OCI-LY3 (cell line): ENCODE measurements at regions not wholly inside any gene's neighbourhood (a gene's known extent, or its start where the extent isn't known, plus 50 kb on each side); places are given as distances from the start of the nearest gene placed in this dataset.

Experiments
- H2AFZ ChIP-seq: fragments of 200-600, 300-600 bp; shearing (Covaris generic); 2 replicates; pipeline ENCODE4 v1.6.0; 2014; ENCODE audit warnings: antibody characterized with exemption, low read depth, low read length
- H3K27ac ChIP-seq: fragments of 200-600, 300-600 bp; sonication (generic); 2 replicates; pipeline ENCODE4 v1.5.1; 2014; ENCODE audit warnings: mild to moderate bottlenecking, low read length, moderate library complexity, mixed read lengths
- H3K27me3 ChIP-seq: fragments of 200-600, 300-600 bp; sonication (generic); 2 replicates; pipeline ENCODE4 v1.6.1; 2014; ENCODE audit warnings: low read depth, low read length, mixed read lengths
- H3K36me3 ChIP-seq: fragments of 200-600, 300-600 bp; sonication (generic); replicated peaks from 2 replicates; pipeline ENCODE3; 2014; ENCODE audit warnings: low read depth, low read length, mixed read lengths
- H3K4me1 ChIP-seq: fragments of 300-600, 200-600 bp; sonication (generic); 2 replicates; pipeline ENCODE4 v1.6.1; 2014; ENCODE audit warnings: low read length, mixed read lengths
- H3K4me2 ChIP-seq: fragments of 200-600, 300-600 bp; sonication (generic); 2 replicates; pipeline ENCODE4 v1.6.1; 2014; ENCODE audit warnings: low read length, mixed read lengths
- H3K4me3 ChIP-seq: fragments of 300-600, 200-600 bp; sonication (generic); 2 replicates; pipeline ENCODE4 v1.5.1; 2014; ENCODE audit warnings: antibody characterized with exemption, mild to moderate bottlenecking, low read length, moderate library complexity
- H3K79me2 ChIP-seq: fragments of 300-600, 200-600 bp; shearing (Covaris generic); 2 replicates; pipeline ENCODE4 v1.6.1; 2014; ENCODE audit warnings: mild to moderate bottlenecking, low read length, mixed read lengths
- H3K9ac ChIP-seq: fragments of 300-600, 200-600 bp; shearing (Covaris generic); 2 replicates; pipeline ENCODE4 v1.6.0; 2014; ENCODE audit warnings: mild to moderate bottlenecking, low read length, moderate library complexity
- H3K9me3 ChIP-seq: fragments of 200-600, 300-600 bp; shearing (Covaris generic); 2 replicates; pipeline ENCODE4 v1.6.1; 2014; ENCODE audit warnings: low read length, mixed read lengths; ENCODE audit not compliant: insufficient read depth
- H4K20me1 ChIP-seq: fragments of 200-600, 300-600 bp; sonication (generic); 2 replicates; pipeline ENCODE4 v1.6.1; 2016; ENCODE audit warnings: low read length, mixed read lengths; ENCODE audit not compliant: insufficient read depth
- EZH2phosphoT487 ChIP-seq: fragments of 200-600 bp; shearing (Covaris generic); IDR thresholded peaks from 2 replicates; pipeline ENCODE4 v1.6.1; 2018; ENCODE audit warnings: antibody characterized with exemption, mixed run types, low read depth
- TF ChIP-seq, protein P1 (sequence below): fragments of 200-600, 300-600 bp; sonication (generic); IDR thresholded peaks from 2 replicates; pipeline ENCODE4 v1.5.1; 2014; ENCODE audit warnings: antibody characterized with exemption, low read length, low read depth

DNA sequence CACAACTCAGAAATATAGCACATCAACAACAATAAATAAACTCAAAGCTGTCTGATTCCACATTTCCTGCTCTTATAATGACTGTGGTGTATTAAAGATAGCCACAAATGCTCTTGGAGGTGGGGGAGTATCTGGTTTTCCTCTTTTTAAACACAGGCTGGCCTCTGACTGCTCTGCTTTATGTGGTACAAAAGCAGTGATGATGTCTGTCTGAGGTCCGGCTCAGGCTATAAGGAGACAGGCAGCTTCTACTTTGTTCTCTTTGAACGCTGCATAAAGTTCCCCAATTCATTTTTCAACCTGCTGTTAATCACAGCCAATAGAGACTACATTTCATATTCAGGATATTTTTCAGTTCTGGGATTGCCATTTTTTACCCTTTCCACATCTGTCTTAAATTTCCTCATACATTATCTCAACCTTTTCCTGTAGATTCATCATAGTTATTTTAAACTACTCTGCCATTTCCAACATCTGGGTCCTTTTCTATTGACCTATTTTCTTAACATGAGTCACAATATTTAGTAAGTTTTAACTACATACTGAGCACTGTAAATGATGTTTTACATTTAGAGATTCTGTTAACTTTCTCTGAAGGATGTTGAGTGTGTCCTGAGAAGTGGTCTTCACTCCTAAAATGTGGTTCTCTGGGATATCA is 64.9 kb downstream of the CRPPA start:
- H3K36me3 ChIP-seq, result no peaks in the 10 kb centered on the region
- H3K9me3 ChIP-seq, result no peaks in the 10 kb centered on the region
- no peaks in the 10 kb centered on the region for H4K20me1 ChIP-seq
- H3K27me3 ChIP-seq, result no peaks in the 10 kb centered on the region
- no peaks in the 10 kb centered on the region for H3K79me2 ChIP-seq
- H3K27ac ChIP-seq, result no peak overlapping the region
- TF ChIP-seq EZH2phosphoT487, result no peak
- TF ChIP-seq, protein P1, sequence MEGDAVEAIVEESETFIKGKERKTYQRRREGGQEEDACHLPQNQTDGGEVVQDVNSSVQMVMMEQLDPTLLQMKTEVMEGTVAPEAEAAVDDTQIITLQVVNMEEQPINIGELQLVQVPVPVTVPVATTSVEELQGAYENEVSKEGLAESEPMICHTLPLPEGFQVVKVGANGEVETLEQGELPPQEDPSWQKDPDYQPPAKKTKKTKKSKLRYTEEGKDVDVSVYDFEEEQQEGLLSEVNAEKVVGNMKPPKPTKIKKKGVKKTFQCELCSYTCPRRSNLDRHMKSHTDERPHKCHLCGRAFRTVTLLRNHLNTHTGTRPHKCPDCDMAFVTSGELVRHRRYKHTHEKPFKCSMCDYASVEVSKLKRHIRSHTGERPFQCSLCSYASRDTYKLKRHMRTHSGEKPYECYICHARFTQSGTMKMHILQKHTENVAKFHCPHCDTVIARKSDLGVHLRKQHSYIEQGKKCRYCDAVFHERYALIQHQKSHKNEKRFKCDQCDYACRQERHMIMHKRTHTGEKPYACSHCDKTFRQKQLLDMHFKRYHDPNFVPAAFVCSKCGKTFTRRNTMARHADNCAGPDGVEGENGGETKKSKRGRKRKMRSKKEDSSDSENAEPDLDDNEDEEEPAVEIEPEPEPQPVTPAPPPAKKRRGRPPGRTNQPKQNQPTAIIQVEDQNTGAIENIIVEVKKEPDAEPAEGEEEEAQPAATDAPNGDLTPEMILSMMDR, result no peak
- H3K9ac ChIP-seq, result no peak overlapping the region
- no peak overlapping the region for H3K4me3 ChIP-seq
- no peak overlapping the region for H3K4me2 ChIP-seq
- H2AFZ ChIP-seq, result no peak overlapping the region
- H3K4me1 ChIP-seq, result no peaks in the 10 kb centered on the region

DNA sequence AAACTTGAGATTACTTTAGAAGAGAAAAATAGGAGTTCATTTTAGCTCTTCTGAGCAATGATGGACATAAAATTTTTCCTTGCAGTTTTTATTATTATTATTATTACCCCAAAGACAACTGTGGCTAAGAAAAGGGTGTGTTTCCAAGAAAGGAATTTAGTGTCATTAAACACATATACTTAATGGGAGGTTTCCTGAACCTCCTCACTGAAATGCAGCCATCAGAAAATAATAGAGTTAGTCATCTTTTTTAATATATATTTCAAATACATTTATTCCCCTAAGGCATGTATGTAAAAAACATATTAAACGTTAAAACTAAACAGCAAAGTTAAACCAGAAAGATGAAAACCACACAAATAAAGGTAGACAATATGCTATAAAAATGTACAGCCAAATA is 66.8 kb downstream of the CRPPA start:
- no peak overlapping the region for H3K9ac ChIP-seq
- TF ChIP-seq, protein P1, result no peak
- no peak for TF ChIP-seq EZH2phosphoT487
- no peaks in the 10 kb centered on the region for H4K20me1 ChIP-seq
- no peaks in the 10 kb centered on the region for H3K27me3 ChIP-seq
- H3K4me1 ChIP-seq, result no peaks in the 10 kb centered on the region
- H3K79me2 ChIP-seq, result no peaks in the 10 kb centered on the region
- no peaks in the 10 kb centered on the region for H3K36me3 ChIP-seq
- no peak overlapping the region for H3K27ac ChIP-seq
- H2AFZ ChIP-seq, result no peak overlapping the region
- H3K9me3 ChIP-seq, result no peaks in the 10 kb centered on the region
- H3K4me2 ChIP-seq, result no peak overlapping the region
- H3K4me3 ChIP-seq, result no peak overlapping the region

GRCh38 chr7:16353226-16353625 is 68.1 kb downstream of the CRPPA start:
- Histone ChIP-seq H3K9me3 (no peaks in the 10 kb centered on the region), H3K4me1 (no peaks in the 10 kb centered on the region), H3K27me3 (no peaks in the 10 kb centered on the region), H4K20me1 (no peaks in the 10 kb centered on the region), H2AFZ (no peak overlapping the region), H3K79me2 (no peaks in the 10 kb centered on the region), H3K4me2 (no peak overlapping the region), H3K9ac (no peak overlapping the region), H3K4me3 (no peak overlapping the region), H3K36me3 (no peaks in the 10 kb centered on the region), H3K27ac (no peak overlapping the region)
- TF ChIP-seq, protein P1, result no peak
- TF ChIP-seq EZH2phosphoT487, result no peak

- Histone ChIP-seq H3K27ac (no peak overlapping the region), H3K79me2 (no peaks in the 10 kb centered on the region), H2AFZ (no peak overlapping the region), H3K36me3 (no peaks in the 10 kb centered on the region), H3K9ac (no peak overlapping the region), H4K20me1 (no peaks in the 10 kb centered on the region), H3K9me3 (no peaks in the 10 kb centered on the region), H3K4me3 (no peak overlapping the region), H3K27me3 (no peaks in the 10 kb centered on the region), H3K4me1 (no peaks in the 10 kb centered on the region), H3K4me2 (no peak overlapping the region)
- TF ChIP-seq EZH2phosphoT487, result no peak
- TF ChIP-seq, protein P1, result no peak
These were observed 70.7 kb downstream of the CRPPA start for GRCh38 chr7:16350634-16351033.
